ENCODE measurements at regions not wholly inside any gene's neighbourhood (a gene's known extent, or its start where the extent isn't known, plus 50 kb on each side); places are given as distances from the start of the nearest gene placed in this dataset.

GRCh38 chr3:73708956-73709355 is 84.2 kb upstream of the PDZRN3 start:
- no peak overlapping the region for H3K27ac ChIP-seq
- H3K36me3 ChIP-seq = no peaks in the 10 kb centered on the region
- no peaks in the 10 kb centered on the region for H3K27me3 ChIP-seq
- intact Hi-C loops (cut with DNase I; ENCODE audit: low total_unique reads) = no loop called here
- WGBS, 5 donors = 70 to 77% (median 74%) methylated on average over 2 of the region's 2 CpGs
- peaks cover 0 to 5% (median 0%) of the 10 kb centered on the region in 4 donors for H3K4me1 ChIP-seq
- TF ChIP-seq EP300 (IDR thresholded peaks at IDR 0.05) = no peak
- TF ChIP-seq CTCF (IDR thresholded peaks at IDR 0.05) = no peak
- TF ChIP-seq POLR2AphosphoS5 (IDR thresholded peaks at IDR 0.05) = no peak
- no peak for TF ChIP-seq POLR2A (IDR thresholded peaks at IDR 0.05)
- DNase-seq = no peak
- no peak overlapping the region for H3K4me3 ChIP-seq
- no peaks in the 10 kb centered on the region for H3K9me3 ChIP-seq

GRCh38 chr3:73707772-73708171 is 83.0 kb upstream of the PDZRN3 start:
- TF ChIP-seq CTCF (IDR thresholded peaks at IDR 0.05) (no peak), EP300 (IDR thresholded peaks at IDR 0.05) (no peak), POLR2AphosphoS5 (IDR thresholded peaks at IDR 0.05) (no peak), POLR2A (IDR thresholded peaks at IDR 0.05) (no peak)
- H3K9me3 ChIP-seq = no peaks in the 10 kb centered on the region
- WGBS, 5 donors = 64 to 74% (median 69%) methylated on average over 2 of the region's 2 CpGs
- H3K27me3 ChIP-seq = no peaks in the 10 kb centered on the region
- peaks cover 0 to 5% (median 0%) of the 10 kb centered on the region in 4 donors for H3K4me1 ChIP-seq
- intact Hi-C loops (cut with DNase I; ENCODE audit: low total_unique reads) = no loop called here
- H3K4me3 ChIP-seq = no peak overlapping the region
- DNase-seq = no peak
- H3K27ac ChIP-seq = no peak overlapping the region
- H3K36me3 ChIP-seq = no peaks in the 10 kb centered on the region

GRCh38 chr3:73706771-73707170 is 82.0 kb upstream of the PDZRN3 start:
- no peak for TF ChIP-seq CTCF (IDR thresholded peaks at IDR 0.05)
- TF ChIP-seq POLR2A (IDR thresholded peaks at IDR 0.05) = no peak
- TF ChIP-seq EP300 (IDR thresholded peaks at IDR 0.05) = no peak
- no peak for TF ChIP-seq POLR2AphosphoS5 (IDR thresholded peaks at IDR 0.05)
- 77 to 87% (median 82%) methylated on average over 1 of the region's 1 CpG for WGBS, 5 donors

GRCh38 chr3:73705792-73706191 is 81.1 kb upstream of the PDZRN3 start:
- no peak for TF ChIP-seq POLR2AphosphoS5 (IDR thresholded peaks at IDR 0.05)
- no peak for TF ChIP-seq POLR2A (IDR thresholded peaks at IDR 0.05)
- TF ChIP-seq CTCF (IDR thresholded peaks at IDR 0.05) = no peak
- TF ChIP-seq EP300 (IDR thresholded peaks at IDR 0.05) = no peak
- DNase-seq = no peak
- H3K4me3 ChIP-seq = no peak overlapping the region
- no peaks in the 10 kb centered on the region for H3K27me3 ChIP-seq
- peaks cover 0 to 5% (median 0%) of the 10 kb centered on the region in 4 donors for H3K4me1 ChIP-seq
- intact Hi-C loops (cut with DNase I; ENCODE audit: low total_unique reads) = no loop called here
- no peak overlapping the region for H3K27ac ChIP-seq
- H3K9me3 ChIP-seq = no peaks in the 10 kb centered on the region
- no peaks in the 10 kb centered on the region for H3K36me3 ChIP-seq
- WGBS, 5 donors = 44 to 75% (median 49%) methylated on average over 1 of the region's 1 CpG

More at GRCh38 chr3:73706771-73707170, 82.0 kb upstream of the PDZRN3 start:
- Histone ChIP-seq H3K4me3 (no peak overlapping the region), H3K27me3 (no peaks in the 10 kb centered on the region), H3K36me3 (no peaks in the 10 kb centered on the region), H3K27ac (no peak overlapping the region), H3K9me3 (no peaks in the 10 kb centered on the region), H3K4me1 (peaks cover 0 to 5% (median 0%) of the 10 kb centered on the region in 4 donors)
- intact Hi-C loops (cut with DNase I; ENCODE audit: low total_unique reads) = no loop called here
- peak in 1 of 2 donors; percentile 42 for DNase-seq

Measured in stomach (tissue), 8 donors.